ENCODE measurements at regions not wholly inside any gene's neighbourhood (a gene's known extent, or its start where the extent isn't known, plus 50 kb on each side); places are given as distances from the start of the nearest gene placed in this dataset.
A peak's percentile ranks its signal among the peaks of the same experiment; 100 is the strongest.

GRCh38 chr7:35339811-35340210 is 85.9 kb upstream of the TBX20 start:
- DNase-seq (ENCODE audit: low spot score): no peak

- peak; percentile 95 for DNase-seq (ENCODE audit: low spot score)
Measured at GRCh38 chr7:35336444-35336843, 82.5 kb upstream of the TBX20 start.

- DNase-seq (ENCODE audit: low spot score): no peak
Measured at GRCh38 chr7:35334506-35334905, 80.6 kb upstream of the TBX20 start.

- DNase-seq (ENCODE audit: low spot score): no peak
Measured at GRCh38 chr7:35333265-35333664, 79.4 kb upstream of the TBX20 start.

- peak; percentile 35 for DNase-seq (ENCODE audit: low spot score)
Measured at GRCh38 chr7:35331730-35332678, 78.1 kb upstream of the TBX20 start.

GRCh38 chr7:35329026-35329425 is 75.1 kb upstream of the TBX20 start:
- DNase-seq (ENCODE audit: low spot score): no peak

GRCh38 chr7:35319606-35320005 is 65.7 kb upstream of the TBX20 start:
- DNase-seq (ENCODE audit: low spot score): no peak

GRCh38 chr7:35316549-35316948 is 62.6 kb upstream of the TBX20 start:
- DNase-seq (ENCODE audit: low spot score): no peak

- no peak for DNase-seq (ENCODE audit: low spot score)
Measured at GRCh38 chr7:35315517-35315916, 61.6 kb upstream of the TBX20 start.

- no peak for DNase-seq (ENCODE audit: low spot score)
Measured at GRCh38 chr7:35314354-35314753, 60.5 kb upstream of the TBX20 start.

- DNase-seq (ENCODE audit: low spot score): no peak
Measured at GRCh38 chr7:35313575-35313974, 59.7 kb upstream of the TBX20 start.
